HepG2 (cell line): ENCODE measurements at regions not wholly inside any gene's neighbourhood (a gene's known extent, or its start where the extent isn't known, plus 50 kb on each side); places are given as distances from the start of the nearest gene placed in this dataset.
A peak's percentile ranks its signal among the peaks of the same experiment; 100 is the strongest.

Experiments
- ATAC-seq: fragments of 200-7000 bp; cut with Tn5 transposase; 3 replicates; pipeline ENCODE4 v1.9.1; 2020; ENCODE audit warnings: mild to moderate bottlenecking, moderate library complexity
- BruUV-seq: library from RNA; stranded (reverse); fragments of 400-500 nt; replicated peaks from 2 replicates; lab custom pipeline; 2021; lab: Mats Ljungman, UMichigan
- CTCF ChIA-PET: fragments of 300-600 bp; formaldehyde crosslinking; extraction: SDS; loops from one replicate; lab custom pipeline; 2021; ENCODE audit warnings: low total read pairs, inconsistent platforms, low intra/inter-chr PET ratio; lab: Yijun Ruan, JAX
- POLR2A ChIA-PET: fragments of 350-600 bp; sonication (Branson Sonifier 250); formaldehyde crosslinking; loops from one replicate; lab custom pipeline; 2020; ENCODE audit warnings: antibody characterized with exemption, inconsistent platforms; lab: Yijun Ruan, JAX
- DNase-seq: peaks from one replicate; pipeline ENCODE4 v3.0.0-alpha.2; 2015; ENCODE audit warnings: low spot score
- FAIRE-seq: peaks from 3 replicates; lab custom pipeline; 2011; peaks lifted over from hg19 to GRCh38; lab: Jason Lieb, UNC
- H2AFZ ChIP-seq: one replicate; pipeline ENCODE4 v1.6.1; 2011; ENCODE audit warnings: low read length, inconsistent platforms
- H3K27ac ChIP-seq: fragments of 300-600 bp; 3 replicates; pipeline ENCODE4 v1.8.0; 2011; ENCODE audit warnings: mixed run types, mild to moderate bottlenecking, mixed read lengths, low read length, inconsistent platforms; ENCODE audit not compliant: insufficient read depth; ENCODE audit errors: extremely low read length
- H3K27me3 ChIP-seq, 2 experiments: fragments of 200-600 bp in 1 of 2; 2 replicates in 1 of 2; 3 replicates in 1 of 2; pipeline versions ENCODE4 v1.6.0 to v1.8.0; 2011; ENCODE audit warnings: low read length in 2 of 2, mild to moderate bottlenecking in 2 of 2, moderate library complexity in 2 of 2, inconsistent platforms in 1 of 2; ENCODE audit not compliant: insufficient read depth in 2 of 2, control insufficient read depth in 1 of 2
- H3K36me3 ChIP-seq, 2 experiments: fragments of 200-600 bp in 1 of 2; replicated peaks in 1 of 2; 2 replicates in 1 of 2; 3 replicates in 1 of 2; pipeline versions ENCODE4 v1.5.1 to v1.8.0; 2011; ENCODE audit warnings: low read length in 2 of 2, inconsistent platforms in 1 of 2; ENCODE audit not compliant: insufficient read depth in 2 of 2, control insufficient read depth in 1 of 2
- H3K4me1 ChIP-seq: 2 replicates; pipeline ENCODE4 v1.5.1; 2012; ENCODE audit warnings: low read length, inconsistent platforms; ENCODE audit not compliant: insufficient read depth
- H3K4me2 ChIP-seq: 2 replicates; pipeline ENCODE4 v1.6.0; 2011; ENCODE audit warnings: low read depth, low read length, inconsistent platforms
- H3K4me3 ChIP-seq, 3 experiments: fragments of 200-600 bp in 1 of 3; sonication (generic), shearing (Covaris generic) in 1 of 3; replicated peaks in 1 of 3; 2 replicates each; pipeline ENCODE4 v1.5.1; 2011 to 2016; ENCODE audit warnings: low read length in 3 of 3, inconsistent platforms in 2 of 3, low read depth in 2 of 3, mild to moderate bottlenecking in 2 of 3, control low read depth in 1 of 3, mixed read lengths in 1 of 3; ENCODE audit not compliant: insufficient read depth in 1 of 3
- H3K79me2 ChIP-seq: one replicate; pipeline ENCODE4 v1.6.1; 2011; ENCODE audit warnings: low read length, inconsistent platforms; ENCODE audit not compliant: insufficient read depth
- H3K9ac ChIP-seq: 2 replicates; pipeline ENCODE4 v1.6.0; 2011; ENCODE audit warnings: mild to moderate bottlenecking, low read depth, low read length, inconsistent platforms; ENCODE audit not compliant: insufficient read depth
- H3K9me3 ChIP-seq: 2 replicates; pipeline ENCODE4 v1.5.1; 2012; ENCODE audit warnings: mild to moderate bottlenecking, low read length
- H4K20me1 ChIP-seq: 2 replicates; pipeline ENCODE4 v1.6.0; 2011; ENCODE audit warnings: inconsistent platforms, mild to moderate bottlenecking, low read length, moderate library complexity; ENCODE audit not compliant: insufficient read depth
- MAFF ChIP-seq: IDR thresholded peaks from 2 replicates; pipeline ENCODE4 v1.6.1; 2011; ENCODE audit warnings: low read depth, low read length, improper control_type of control experiment
- MAFK ChIP-seq, 2 experiments: IDR thresholded peaks in 1 of 2; conservative IDR thresholded peaks in 1 of 2; 2 replicates each; pipeline ENCODE4 v1.6.1; 2011; ENCODE audit warnings: improper control_type of control experiment in 2 of 2, low read length in 2 of 2
- ZBTB20 ChIP-seq: sonication (generic); formaldehyde crosslinking; IDR thresholded peaks from 2 replicates; pipeline ENCODE4 v1.8.1; 2023; ENCODE audit warnings: missing genetic modification reagents, low read depth, mild to moderate bottlenecking, borderline replicate concordance
- ZNF574 ChIP-seq: sonication (generic); formaldehyde crosslinking; IDR thresholded peaks from 2 replicates; pipeline ENCODE4 v1.4.0; 2020; ENCODE audit warnings: missing genetic modification reagents
- WGBS: methylation state at CpG from one replicate; pipeline ENCODE4 v1.1.6; 2017; ENCODE audit warnings: low lambda C conversion rate; 5-methylcytosine and 5-hydroxymethylcytosine counted together
- in situ Hi-C: cut with HindIII; loops from 2 replicates; pipeline ENCODE4 v1.10.0; 2017; ENCODE audit warnings: low pct_unique_long_range_greater_than_20kb; ENCODE audit not compliant: extremely low pct_ligation_motif_present
- intact Hi-C: fragments of 100-400 bp; cut with micrococcal nuclease; formaldehyde crosslinking; loops from one replicate; pipeline ENCODE4 v1.10.0; 2022; ENCODE audit not compliant: unreplicated experiment

- no peak for TF ChIP-seq ZNF574 (CRISPR knock-in tag)
Observed at GRCh38 chr18:50446629-50447028, 71.8 kb downstream of the SKA1 start (continued).

GRCh38 chr18:50447102-50447741 lies 72.4 kb downstream of the SKA1 start:
- ATAC-seq = no peak
- Histone ChIP-seq H3K79me2 (no peaks in the 10 kb centered on the region), H3K4me2 (no peak overlapping the region), H2AFZ (no peak overlapping the region), H3K27me3 (no peaks in the 10 kb centered on the region; a peak in 1 of 5 replicates), H3K9me3 (peaks cover 10% of the 10 kb centered on the region), H3K36me3 (no peaks in the 10 kb centered on the region), H4K20me1 (no peaks in the 10 kb centered on the region), H3K9ac (no peak overlapping the region), H3K4me1 (no peaks in the 10 kb centered on the region), H3K4me3 (no peak overlapping the region), H3K27ac (no peak overlapping the region)
- in situ Hi-C loops (no loop called here), intact Hi-C loops (no loop called here)
- no TSS peak for BruUV-seq
- ChIA-PET POLR2A (no interaction called here), CTCF (no interaction called here)
- WGBS = 45% methylated on average over 4 of the region's 5 CpGs
- no peak for FAIRE-seq
- no peak for DNase-seq
- TF ChIP-seq MAFF (peak; percentile 77), MAFK (conservative IDR thresholded peaks at IDR 0.05 in 1 of 2, IDR thresholded peaks at IDR 0.05 in 1 of 2; ENCODE audit: low read length in 2 of 2) (peak; percentile 79 to 87), ZBTB20 (CRISPR knock-in tag) (no peak)
